ENCODE measurements at regions not wholly inside any gene's neighbourhood (a gene's known extent, or its start where the extent isn't known, plus 50 kb on each side); places are given as distances from the start of the nearest gene placed in this dataset.
A peak's percentile ranks its signal among the peaks of the same experiment; 100 is the strongest.
"Not testable (repeated sequence)": the region's sequence is repeated elsewhere in the genome, so short reads cannot be mapped to it uniquely, and the experiment has no call there.

DNA sequence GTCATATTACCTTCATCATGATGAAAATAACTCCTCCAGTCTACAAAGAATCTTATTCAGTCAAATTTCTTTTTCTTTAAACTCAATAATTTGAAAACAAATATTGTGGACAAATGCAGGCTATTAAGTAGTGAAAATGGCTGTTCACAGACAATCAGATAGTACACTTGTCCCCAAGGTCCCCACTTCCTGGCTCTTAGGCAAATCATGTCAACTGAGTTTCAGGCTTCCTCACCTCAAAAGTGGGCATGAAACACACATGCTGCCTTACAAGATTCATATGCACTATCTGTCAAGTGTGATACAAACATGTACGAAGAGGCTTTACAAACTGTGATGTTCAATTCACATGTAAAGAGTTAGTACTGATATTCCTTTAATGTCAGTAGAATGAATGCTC lies 385.2 kb upstream of the SEMA6A start:
- Histone ChIP-seq H3K36me3 (no peaks in the 10 kb centered on the region), H3K27ac (no peak overlapping the region), H3K27me3 (no peaks in the 10 kb centered on the region), H3K4me1 (peaks cover 6% of the 10 kb centered on the region in 2 donors), H3K4me3 (replicated peaks in 1 of 3) (no peak overlapping the region), H3K9me3 (no peaks in the 10 kb centered on the region)
- 86 to 96% methylated on average over 1 of the region's 1 CpG for WGBS, 2 donors
- intact Hi-C loops (cut with DNase I), result no loop called here
- DNase-seq, result no peak
- no peak for TF ChIP-seq POLR2A (IDR thresholded peaks at IDR 0.05)
- TF ChIP-seq, protein P1, sequence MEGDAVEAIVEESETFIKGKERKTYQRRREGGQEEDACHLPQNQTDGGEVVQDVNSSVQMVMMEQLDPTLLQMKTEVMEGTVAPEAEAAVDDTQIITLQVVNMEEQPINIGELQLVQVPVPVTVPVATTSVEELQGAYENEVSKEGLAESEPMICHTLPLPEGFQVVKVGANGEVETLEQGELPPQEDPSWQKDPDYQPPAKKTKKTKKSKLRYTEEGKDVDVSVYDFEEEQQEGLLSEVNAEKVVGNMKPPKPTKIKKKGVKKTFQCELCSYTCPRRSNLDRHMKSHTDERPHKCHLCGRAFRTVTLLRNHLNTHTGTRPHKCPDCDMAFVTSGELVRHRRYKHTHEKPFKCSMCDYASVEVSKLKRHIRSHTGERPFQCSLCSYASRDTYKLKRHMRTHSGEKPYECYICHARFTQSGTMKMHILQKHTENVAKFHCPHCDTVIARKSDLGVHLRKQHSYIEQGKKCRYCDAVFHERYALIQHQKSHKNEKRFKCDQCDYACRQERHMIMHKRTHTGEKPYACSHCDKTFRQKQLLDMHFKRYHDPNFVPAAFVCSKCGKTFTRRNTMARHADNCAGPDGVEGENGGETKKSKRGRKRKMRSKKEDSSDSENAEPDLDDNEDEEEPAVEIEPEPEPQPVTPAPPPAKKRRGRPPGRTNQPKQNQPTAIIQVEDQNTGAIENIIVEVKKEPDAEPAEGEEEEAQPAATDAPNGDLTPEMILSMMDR (IDR thresholded peaks at IDR 0.05), result no peak

DNA sequence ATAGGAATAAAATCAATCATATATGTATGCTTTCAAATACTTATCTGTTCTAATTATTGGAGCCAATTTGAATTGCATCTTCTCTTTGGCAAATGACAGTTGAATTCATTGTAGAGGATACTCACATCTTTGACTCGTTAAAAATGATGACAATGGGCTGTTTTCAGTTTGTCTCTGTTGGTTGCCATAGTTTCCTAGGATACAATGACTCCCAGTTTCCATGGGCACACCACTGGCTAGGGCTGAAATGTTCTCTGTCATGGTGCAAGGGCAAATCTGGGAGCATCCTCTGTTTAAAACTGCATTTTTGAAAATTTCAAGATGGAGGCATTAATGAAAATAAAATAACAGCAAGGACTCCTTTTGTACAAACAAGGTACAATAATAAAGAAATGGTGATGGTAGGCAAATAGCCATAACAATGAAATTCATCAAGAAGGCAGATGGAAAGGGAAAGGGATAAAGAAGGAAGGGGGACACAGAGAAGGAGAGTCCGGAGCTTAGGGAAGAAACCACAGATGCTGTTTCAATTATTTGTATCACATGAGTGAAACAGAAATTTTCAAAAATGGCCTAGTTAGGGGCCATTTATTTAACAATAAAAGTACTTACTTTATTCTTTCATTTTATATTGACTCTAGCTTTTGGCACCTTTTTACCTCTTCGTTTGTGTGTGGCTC lies 378.8 kb upstream of the SEMA6A start:
- intact Hi-C loops (cut with DNase I), result no loop called here
- WGBS, 2 donors, result 70 to 81% methylated on average over 3 of the region's 3 CpGs
- H3K9me3 ChIP-seq, result no peaks in the 10 kb centered on the region
- no peak overlapping the region for H3K27ac ChIP-seq
- no peaks in the 10 kb centered on the region for H3K27me3 ChIP-seq
- peaks cover 6% of the 10 kb centered on the region in 2 donors for H3K4me1 ChIP-seq
- DNase-seq, result no peak
- H3K36me3 ChIP-seq, result no peaks in the 10 kb centered on the region
- TF ChIP-seq, protein P1 (IDR thresholded peaks at IDR 0.05), result no peak
- TF ChIP-seq POLR2A (IDR thresholded peaks at IDR 0.05), result no peak
- H3K4me3 ChIP-seq (replicated peaks in 1 of 3), result no peak overlapping the region

DNA sequence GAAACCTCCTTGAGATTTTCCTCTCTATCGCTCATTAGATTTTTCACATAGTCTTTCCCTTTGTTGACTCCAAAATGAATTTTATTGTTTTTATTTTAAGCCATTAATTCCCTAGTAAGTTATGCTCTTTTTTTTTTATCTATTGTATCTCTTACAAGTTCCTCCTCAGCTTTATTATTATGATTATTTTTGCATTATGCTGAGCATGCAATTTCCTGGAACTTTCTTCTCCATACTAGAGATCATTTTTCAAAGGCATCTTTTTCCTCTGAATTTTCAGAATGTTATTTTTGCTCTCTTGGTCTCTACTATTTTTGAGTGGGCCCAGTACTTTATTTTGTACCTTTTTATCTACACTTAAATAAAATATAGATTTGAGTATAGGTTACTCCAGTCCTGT lies 376.6 kb upstream of the SEMA6A start:
- no peak for DNase-seq
- Histone ChIP-seq H3K4me1 (peaks cover 6% of the 10 kb centered on the region in 2 donors), H3K27me3 (no peaks in the 10 kb centered on the region), H3K9me3 (no peaks in the 10 kb centered on the region), H3K27ac (no peak overlapping the region), H3K36me3 (no peaks in the 10 kb centered on the region), H3K4me3 (replicated peaks in 1 of 3) (no peak overlapping the region)
- intact Hi-C loops (cut with DNase I), result no loop called here
- no peak for TF ChIP-seq POLR2A (IDR thresholded peaks at IDR 0.05)
- TF ChIP-seq, protein P1 (IDR thresholded peaks at IDR 0.05), result no peak
- WGBS, 2 donors, result 96 to 100% methylated on average over 1 of the region's 1 CpG

GRCh38 chr5:116947691-116948528 lies 373.3 kb upstream of the SEMA6A start:
- intact Hi-C loops (cut with DNase I), result loop anchor here (5.0 kb wide), 1 partner anchor 371 kb away; no protein-coding TSS in a partner anchor
- WGBS, 2 donors, result 72 to 83% methylated on average over 15 of the region's 15 CpGs
- no peak for TF ChIP-seq POLR2A (IDR thresholded peaks at IDR 0.05)
- TF ChIP-seq, protein P1 (IDR thresholded peaks at IDR 0.05), result peak; percentile 15 to 67 (median 65)

GRCh38 chr5:116945613-116946382 lies 371.2 kb upstream of the SEMA6A start:
- not testable (repeated sequence) for DNase-seq; H3K4me3 ChIP-seq (replicated peaks in 1 of 3); H3K27me3 ChIP-seq; H3K27ac ChIP-seq; H3K9me3 ChIP-seq; H3K4me1 ChIP-seq; H3K36me3 ChIP-seq
- WGBS, 2 donors, result 93% methylated on average over 17 of the region's 17 CpGs
- intact Hi-C loops (cut with DNase I), result loop anchor here (5.0 kb wide), 1 partner anchor 368 kb away; no protein-coding TSS in a partner anchor

More at GRCh38 chr5:116947691-116948528, 373.3 kb upstream of the SEMA6A start:
- Histone ChIP-seq H3K4me1 (no peaks in the 10 kb centered on the region), H3K27me3 (no peaks in the 10 kb centered on the region), H3K27ac (no peak overlapping the region), H3K36me3 (no peaks in the 10 kb centered on the region), H3K9me3 (no peaks in the 10 kb centered on the region), H3K4me3 (replicated peaks in 1 of 3) (no peak overlapping the region)
- peak; percentile 67 to 76 for DNase-seq

Data from thyroid gland (tissue), 4 donors.